HEK293 (cell line): ENCODE measurements at regions not wholly inside any gene's neighbourhood (a gene's known extent, or its start where the extent isn't known, plus 50 kb on each side); places are given as distances from the start of the nearest gene placed in this dataset.

Experiments used
- CTCF ChIA-PET: fragments of 350-600 bp; formaldehyde crosslinking; extraction: SDS; loops from one replicate; lab custom pipeline; 2021; ENCODE audit warnings: antibody characterized with exemption; lab: Yijun Ruan, JAX
- POLR2A ChIA-PET: fragments of 300-600 bp; formaldehyde crosslinking; extraction: SDS; loops from one replicate; lab custom pipeline; 2020; ENCODE audit warnings: antibody characterized with exemption, inconsistent platforms; lab: Yijun Ruan, JAX
- H3K27ac ChIP-seq: fragments of 200-500 bp; sonication (Bioruptor generic); 2 replicates; pipeline ENCODE4 v1.5.1; 2014; ENCODE audit warnings: low read depth, low read length, control low read depth, inconsistent platforms; ENCODE audit errors: extremely low read depth
- H3K36me3 ChIP-seq, 2 experiments: fragments of 200-500 bp in 1 of 2; sonication (Bioruptor generic) in 1 of 2; 1 replicate in 1 of 2; 2 replicates in 1 of 2; pipeline ENCODE4 v1.5.1; 2014 to 2017; ENCODE audit warnings: inconsistent platforms in 2 of 2, low read length in 2 of 2; ENCODE audit not compliant: control insufficient read depth in 2 of 2, insufficient read depth in 1 of 2
- H3K4me1 ChIP-seq: fragments of 200-500 bp; sonication (Bioruptor generic); 2 replicates; pipeline ENCODE4 v1.5.1; 2014; ENCODE audit warnings: mild to moderate bottlenecking, low read length, inconsistent platforms; ENCODE audit not compliant: control insufficient read depth, insufficient read depth
- H3K4me3 ChIP-seq: 2 replicates; pipeline ENCODE4 v1.5.1; 2011; ENCODE audit warnings: low read depth, mild to moderate bottlenecking, control low read depth, low read length, moderate library complexity
- H3K9me3 ChIP-seq: fragments of 200-500 bp; sonication (Bioruptor generic); 2 replicates; pipeline ENCODE4 v1.5.1; 2014; ENCODE audit warnings: low read depth, low read length, inconsistent platforms; ENCODE audit not compliant: control insufficient read depth, insufficient read depth
- HOXD13 ChIP-seq: sonication (generic); formaldehyde crosslinking; IDR thresholded peaks from 2 replicates; pipeline ENCODE4 v1.8.0; 2022; ENCODE audit warnings: missing genetic modification reagents, borderline replicate concordance
- MEIS1 ChIP-seq: sonication (generic); formaldehyde crosslinking; IDR thresholded peaks from 2 replicates; pipeline ENCODE4 v1.8.1; 2022; ENCODE audit warnings: missing genetic modification reagents, mild to moderate bottlenecking, borderline replicate concordance
- SCRT1 ChIP-seq: fragments of 450-650 bp; formaldehyde crosslinking; IDR thresholded peaks from 2 replicates; pipeline ENCODE4 v1.5.1; 2016; ENCODE audit warnings: missing biosample characterization, missing genetic modification characterization, borderline replicate concordance
- TRIM28 ChIP-seq: IDR thresholded peaks from 2 replicates; pipeline ENCODE4 v1.6.1; 2011; ENCODE audit warnings: low read length, control low read depth, borderline replicate concordance
- ZBTB17 ChIP-seq: fragments of 450-650 bp; formaldehyde crosslinking; IDR thresholded peaks from 2 replicates; pipeline ENCODE4 v1.5.1; 2016; ENCODE audit warnings: missing biosample characterization, missing genetic modification characterization
- ZFP3 ChIP-seq: fragments of 450-650 bp; formaldehyde crosslinking; IDR thresholded peaks from 2 replicates; pipeline ENCODE4 v1.5.1; 2016; ENCODE audit warnings: low read depth, missing biosample characterization, missing genetic modification characterization
- ZNF10 ChIP-seq: fragments of 450-650 bp; formaldehyde crosslinking; IDR thresholded peaks from 2 replicates; pipeline ENCODE4 v1.5.1; 2017; ENCODE audit warnings: missing biosample characterization, missing genetic modification characterization
- ZNF184 ChIP-seq: fragments of 450-650 bp; IDR thresholded peaks from 2 replicates; pipeline ENCODE4 v1.5.1; 2018; ENCODE audit warnings: missing biosample characterization, mild to moderate bottlenecking, missing genetic modification characterization
- ZNF335 ChIP-seq: fragments of 450-650 bp; formaldehyde crosslinking; conservative IDR thresholded peaks from 2 replicates; pipeline ENCODE4 v1.5.1; 2016; ENCODE audit warnings: missing biosample characterization, missing genetic modification characterization
- ZNF366 ChIP-seq: fragments of 450-650 bp; formaldehyde crosslinking; conservative IDR thresholded peaks from 2 replicates; pipeline ENCODE4 v1.5.1; 2016; ENCODE audit warnings: missing biosample characterization, missing genetic modification characterization
- ZNF433 ChIP-seq: fragments of 450-650 bp; formaldehyde crosslinking; IDR thresholded peaks from 2 replicates; pipeline ENCODE4 v1.5.1; 2016; ENCODE audit warnings: missing biosample characterization, missing genetic modification characterization, low read depth
- ZNF76 ChIP-seq: fragments of 450-650 bp; formaldehyde crosslinking; IDR thresholded peaks from 2 replicates; pipeline ENCODE4; 2016; ENCODE audit warnings: low read depth, missing biosample characterization, missing genetic modification characterization, borderline replicate concordance
- ZNF837 ChIP-seq: fragments of 450-650 bp; formaldehyde crosslinking; IDR thresholded peaks from 2 replicates; pipeline ENCODE4 v1.5.1; 2016; ENCODE audit warnings: missing biosample characterization, missing genetic modification characterization
- ZSCAN30 ChIP-seq: fragments of 450-650 bp; IDR thresholded peaks from 2 replicates; pipeline ENCODE4 v1.5.1; 2018; ENCODE audit warnings: missing biosample characterization, mild to moderate bottlenecking, missing genetic modification characterization, moderate library complexity
- TF ChIP-seq, protein P1 (sequence below): fragments of 450-650 bp; formaldehyde crosslinking; IDR thresholded peaks from 2 replicates; pipeline ENCODE4 v1.5.1; 2016; ENCODE audit warnings: missing biosample characterization, missing genetic modification characterization
- TF ChIP-seq, protein P2 (sequence below): fragments of 450-650 bp; formaldehyde crosslinking; IDR thresholded peaks from 2 replicates; pipeline ENCODE4 v1.5.1; 2017; ENCODE audit warnings: missing biosample characterization, missing genetic modification characterization
- TF ChIP-seq, protein P3 (sequence below): fragments of 450-650 bp; formaldehyde crosslinking; IDR thresholded peaks from 2 replicates; pipeline ENCODE4 v1.5.1; 2017; ENCODE audit warnings: missing biosample characterization, missing genetic modification characterization
- TF ChIP-seq, protein P4 (sequence below): fragments of 450-650 bp; formaldehyde crosslinking; IDR thresholded peaks from 2 replicates; pipeline ENCODE4 v1.5.1; 2016; ENCODE audit warnings: missing biosample characterization, missing genetic modification characterization
- TF ChIP-seq, protein P5 (sequence below): fragments of 450-650 bp; formaldehyde crosslinking; IDR thresholded peaks from 2 replicates; pipeline ENCODE4 v1.5.1; 2016; ENCODE audit warnings: missing biosample characterization, missing genetic modification characterization
- TF ChIP-seq, protein P6 (sequence below): fragments of 450-650 bp; formaldehyde crosslinking; IDR thresholded peaks from 2 replicates; pipeline ENCODE4 v1.5.1; 2016; ENCODE audit warnings: missing biosample characterization, missing genetic modification characterization

DNA sequence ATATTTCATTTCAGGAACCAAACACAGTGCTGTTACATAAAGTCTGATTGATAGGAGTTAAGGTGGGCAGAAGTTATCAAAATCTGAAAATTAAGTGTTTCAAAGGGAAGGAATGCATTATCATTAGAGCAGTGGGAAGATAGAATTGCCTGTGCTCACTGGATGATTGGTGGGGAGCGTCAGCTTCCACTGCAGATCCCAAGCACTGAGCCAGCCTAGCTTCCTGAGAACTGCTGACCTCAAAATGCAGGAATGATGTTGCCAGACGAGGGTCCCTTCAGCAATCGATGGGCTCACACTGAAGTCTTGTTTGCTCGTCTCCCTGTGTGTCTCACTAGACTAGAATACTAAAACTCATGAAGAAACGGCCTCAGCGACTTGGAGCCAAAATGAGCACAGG, 110.0 kb upstream of the PHACTR1 start:
- Histone ChIP-seq H3K4me3 (no peak overlapping the region), H3K4me1 (peaks cover 14% of the 10 kb centered on the region), H3K9me3 (no peaks in the 10 kb centered on the region)
- no peak for TF ChIP-seq ZNF837 (tag by site-specific recombination)
- TF ChIP-seq, all 188 proteins: peak for 0
- ChIA-PET CTCF (interaction anchor here (0.5 to 6.9 kb wide), 29 partner anchors 9 to 1502 kb away, joined by 3 to 82 read pairs (median 4); partner anchors contain the start of gene EDN1), POLR2A (interaction anchor here (0.9 kb wide), 1 partner anchor 316 kb away, joined by 3 read pairs; the partner anchor contains the start of gene EDN1)
- Histone ChIP-seq H3K27ac (no peak overlapping the region), H3K36me3 (no peaks in the 10 kb centered on the region)

DNA sequence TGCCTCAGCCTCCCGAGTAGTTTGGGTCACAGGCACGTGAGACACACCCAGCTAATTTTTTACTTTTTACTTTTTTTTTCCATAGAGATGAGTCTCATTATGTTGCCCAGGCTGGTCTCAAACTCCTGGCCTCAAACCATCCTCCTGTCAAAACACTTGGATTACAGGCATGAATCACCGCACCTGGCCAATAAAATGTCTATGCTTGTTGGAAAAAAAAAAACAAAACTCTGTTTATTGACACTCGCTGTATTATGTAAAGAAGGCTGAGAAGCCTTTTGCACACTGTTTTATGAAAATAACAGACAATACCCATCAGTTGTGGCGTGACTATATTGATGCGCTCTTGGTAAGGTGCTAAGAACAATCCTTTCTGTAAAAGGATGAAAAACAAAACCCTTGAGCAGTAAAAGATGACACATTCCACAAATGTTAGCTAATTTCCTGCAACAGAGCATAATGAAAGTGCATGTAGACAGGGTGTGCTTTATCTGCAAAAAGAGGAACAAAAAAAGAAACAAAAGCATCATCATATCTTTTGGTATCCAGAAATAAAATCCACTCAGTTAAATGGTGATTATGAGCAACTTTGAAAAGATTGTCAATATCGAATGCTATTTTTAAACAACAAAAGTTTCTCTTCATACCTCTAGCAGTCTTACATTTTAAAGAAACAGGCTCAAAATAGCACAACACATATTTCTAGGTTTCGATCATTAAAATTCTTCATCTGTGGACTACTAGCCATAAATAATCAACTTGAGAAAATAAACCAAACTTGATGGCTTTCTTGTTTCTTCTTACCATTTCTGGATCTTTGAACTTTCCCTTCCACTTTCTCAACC, 108.3 kb upstream of the PHACTR1 start:
- ChIA-PET CTCF (interaction anchor here (0.7 to 6.9 kb wide), 15 partner anchors 10 to 1026 kb away, joined by 3 to 82 read pairs (median 4); partner anchors contain the start of gene EDN1), POLR2A (interaction anchor here (0.8 to 1.0 kb wide), 2 partner anchors 318 to 594 kb away, joined by 3 to 5 read pairs; partner anchors contain the start of gene EDN1)
- Histone ChIP-seq H3K36me3 (no peaks in the 10 kb centered on the region), H3K9me3 (no peaks in the 10 kb centered on the region), H3K27ac (no peak overlapping the region), H3K4me1 (peaks cover 5% of the 10 kb centered on the region), H3K4me3 (no peak overlapping the region)
- TF ChIP-seq ZNF366 (tag by site-specific recombination) = 0 out of 2 replicates have a peak, but pooled peaks have one; percentile 19
- TF ChIP-seq ZNF76 (tag by site-specific recombination) = no peak
- no peak for TF ChIP-seq ZSCAN30 (tag by site-specific recombination)
- TF ChIP-seq, protein P1, sequence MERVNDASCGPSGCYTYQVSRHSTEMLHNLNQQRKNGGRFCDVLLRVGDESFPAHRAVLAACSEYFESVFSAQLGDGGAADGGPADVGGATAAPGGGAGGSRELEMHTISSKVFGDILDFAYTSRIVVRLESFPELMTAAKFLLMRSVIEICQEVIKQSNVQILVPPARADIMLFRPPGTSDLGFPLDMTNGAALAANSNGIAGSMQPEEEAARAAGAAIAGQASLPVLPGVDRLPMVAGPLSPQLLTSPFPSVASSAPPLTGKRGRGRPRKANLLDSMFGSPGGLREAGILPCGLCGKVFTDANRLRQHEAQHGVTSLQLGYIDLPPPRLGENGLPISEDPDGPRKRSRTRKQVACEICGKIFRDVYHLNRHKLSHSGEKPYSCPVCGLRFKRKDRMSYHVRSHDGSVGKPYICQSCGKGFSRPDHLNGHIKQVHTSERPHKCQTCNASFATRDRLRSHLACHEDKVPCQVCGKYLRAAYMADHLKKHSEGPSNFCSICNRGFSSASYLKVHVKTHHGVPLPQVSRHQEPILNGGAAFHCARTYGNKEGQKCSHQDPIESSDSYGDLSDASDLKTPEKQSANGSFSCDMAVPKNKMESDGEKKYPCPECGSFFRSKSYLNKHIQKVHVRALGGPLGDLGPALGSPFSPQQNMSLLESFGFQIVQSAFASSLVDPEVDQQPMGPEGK (tag by site-specific recombination) = no peak
- no peak for TF ChIP-seq ZNF433 (tag by site-specific recombination)
- 0 out of 2 replicates have a peak, but pooled peaks have one; percentile 28 for TF ChIP-seq ZNF335 (tag by site-specific recombination)
- TF ChIP-seq TRIM28 = no peak
- no peak for TF ChIP-seq ZNF10
- TF ChIP-seq ZNF184 (tag by site-specific recombination) = no peak
- TF ChIP-seq, protein P2, sequence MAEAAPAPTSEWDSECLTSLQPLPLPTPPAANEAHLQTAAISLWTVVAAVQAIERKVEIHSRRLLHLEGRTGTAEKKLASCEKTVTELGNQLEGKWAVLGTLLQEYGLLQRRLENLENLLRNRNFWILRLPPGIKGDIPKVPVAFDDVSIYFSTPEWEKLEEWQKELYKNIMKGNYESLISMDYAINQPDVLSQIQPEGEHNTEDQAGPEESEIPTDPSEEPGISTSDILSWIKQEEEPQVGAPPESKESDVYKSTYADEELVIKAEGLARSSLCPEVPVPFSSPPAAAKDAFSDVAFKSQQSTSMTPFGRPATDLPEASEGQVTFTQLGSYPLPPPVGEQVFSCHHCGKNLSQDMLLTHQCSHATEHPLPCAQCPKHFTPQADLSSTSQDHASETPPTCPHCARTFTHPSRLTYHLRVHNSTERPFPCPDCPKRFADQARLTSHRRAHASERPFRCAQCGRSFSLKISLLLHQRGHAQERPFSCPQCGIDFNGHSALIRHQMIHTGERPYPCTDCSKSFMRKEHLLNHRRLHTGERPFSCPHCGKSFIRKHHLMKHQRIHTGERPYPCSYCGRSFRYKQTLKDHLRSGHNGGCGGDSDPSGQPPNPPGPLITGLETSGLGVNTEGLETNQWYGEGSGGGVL (tag by site-specific recombination) = no peak
- no peak for TF ChIP-seq ZBTB17
- TF ChIP-seq, protein P3, sequence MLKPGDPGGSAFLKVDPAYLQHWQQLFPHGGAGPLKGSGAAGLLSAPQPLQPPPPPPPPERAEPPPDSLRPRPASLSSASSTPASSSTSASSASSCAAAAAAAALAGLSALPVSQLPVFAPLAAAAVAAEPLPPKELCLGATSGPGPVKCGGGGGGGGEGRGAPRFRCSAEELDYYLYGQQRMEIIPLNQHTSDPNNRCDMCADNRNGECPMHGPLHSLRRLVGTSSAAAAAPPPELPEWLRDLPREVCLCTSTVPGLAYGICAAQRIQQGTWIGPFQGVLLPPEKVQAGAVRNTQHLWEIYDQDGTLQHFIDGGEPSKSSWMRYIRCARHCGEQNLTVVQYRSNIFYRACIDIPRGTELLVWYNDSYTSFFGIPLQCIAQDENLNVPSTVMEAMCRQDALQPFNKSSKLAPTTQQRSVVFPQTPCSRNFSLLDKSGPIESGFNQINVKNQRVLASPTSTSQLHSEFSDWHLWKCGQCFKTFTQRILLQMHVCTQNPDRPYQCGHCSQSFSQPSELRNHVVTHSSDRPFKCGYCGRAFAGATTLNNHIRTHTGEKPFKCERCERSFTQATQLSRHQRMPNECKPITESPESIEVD (tag by site-specific recombination) = peak; percentile 49; the same call in 1 of the 2 replicates
- TF ChIP-seq, protein P4, sequence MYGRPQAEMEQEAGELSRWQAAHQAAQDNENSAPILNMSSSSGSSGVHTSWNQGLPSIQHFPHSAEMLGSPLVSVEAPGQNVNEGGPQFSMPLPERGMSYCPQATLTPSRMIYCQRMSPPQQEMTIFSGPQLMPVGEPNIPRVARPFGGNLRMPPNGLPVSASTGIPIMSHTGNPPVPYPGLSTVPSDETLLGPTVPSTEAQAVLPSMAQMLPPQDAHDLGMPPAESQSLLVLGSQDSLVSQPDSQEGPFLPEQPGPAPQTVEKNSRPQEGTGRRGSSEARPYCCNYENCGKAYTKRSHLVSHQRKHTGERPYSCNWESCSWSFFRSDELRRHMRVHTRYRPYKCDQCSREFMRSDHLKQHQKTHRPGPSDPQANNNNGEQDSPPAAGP (tag by site-specific recombination) = no peak
- TF ChIP-seq MEIS1 (CRISPR knock-in tag) = 0 out of 2 replicates have a peak, but pooled peaks have one; percentile 40
- TF ChIP-seq, protein P5, sequence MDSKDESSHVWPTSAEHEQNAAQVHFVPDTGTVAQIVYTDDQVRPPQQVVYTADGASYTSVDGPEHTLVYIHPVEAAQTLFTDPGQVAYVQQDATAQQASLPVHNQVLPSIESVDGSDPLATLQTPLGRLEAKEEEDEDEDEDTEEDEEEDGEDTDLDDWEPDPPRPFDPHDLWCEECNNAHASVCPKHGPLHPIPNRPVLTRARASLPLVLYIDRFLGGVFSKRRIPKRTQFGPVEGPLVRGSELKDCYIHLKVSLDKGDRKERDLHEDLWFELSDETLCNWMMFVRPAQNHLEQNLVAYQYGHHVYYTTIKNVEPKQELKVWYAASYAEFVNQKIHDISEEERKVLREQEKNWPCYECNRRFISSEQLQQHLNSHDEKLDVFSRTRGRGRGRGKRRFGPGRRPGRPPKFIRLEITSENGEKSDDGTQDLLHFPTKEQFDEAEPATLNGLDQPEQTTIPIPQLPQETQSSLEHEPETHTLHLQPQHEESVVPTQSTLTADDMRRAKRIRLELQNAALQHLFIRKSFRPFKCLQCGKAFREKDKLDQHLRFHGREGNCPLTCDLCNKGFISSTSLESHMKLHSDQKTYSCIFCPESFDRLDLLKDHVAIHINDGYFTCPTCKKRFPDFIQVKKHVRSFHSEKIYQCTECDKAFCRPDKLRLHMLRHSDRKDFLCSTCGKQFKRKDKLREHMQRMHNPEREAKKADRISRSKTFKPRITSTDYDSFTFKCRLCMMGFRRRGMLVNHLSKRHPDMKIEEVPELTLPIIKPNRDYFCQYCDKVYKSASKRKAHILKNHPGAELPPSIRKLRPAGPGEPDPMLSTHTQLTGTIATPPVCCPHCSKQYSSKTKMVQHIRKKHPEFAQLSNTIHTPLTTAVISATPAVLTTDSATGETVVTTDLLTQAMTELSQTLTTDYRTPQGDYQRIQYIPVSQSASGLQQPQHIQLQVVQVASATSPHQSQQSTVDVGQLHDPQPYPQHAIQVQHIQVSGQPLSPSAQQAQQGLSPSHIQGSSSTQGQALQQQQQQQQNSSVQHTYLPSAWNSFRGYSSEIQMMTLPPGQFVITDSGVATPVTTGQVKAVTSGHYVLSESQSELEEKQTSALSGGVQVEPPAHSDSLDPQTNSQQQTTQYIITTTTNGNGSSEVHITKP (tag by site-specific recombination) = peak; percentile 41
- TF ChIP-seq, protein P6, sequence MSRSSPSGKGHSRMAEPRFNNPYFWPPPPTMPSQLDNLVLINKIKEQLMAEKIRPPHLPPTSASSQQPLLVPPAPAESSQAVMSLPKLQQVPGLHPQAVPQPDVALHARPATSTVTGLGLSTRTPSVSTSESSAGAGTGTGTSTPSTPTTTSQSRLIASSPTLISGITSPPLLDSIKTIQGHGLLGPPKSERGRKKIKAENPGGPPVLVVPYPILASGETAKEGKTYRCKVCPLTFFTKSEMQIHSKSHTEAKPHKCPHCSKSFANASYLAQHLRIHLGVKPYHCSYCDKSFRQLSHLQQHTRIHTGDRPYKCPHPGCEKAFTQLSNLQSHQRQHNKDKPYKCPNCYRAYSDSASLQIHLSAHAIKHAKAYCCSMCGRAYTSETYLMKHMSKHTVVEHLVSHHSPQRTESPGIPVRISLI (tag by site-specific recombination) = peak; percentile 53; the same call in 1 of the 2 replicates
- TF ChIP-seq SCRT1 (tag by site-specific recombination) = no peak
- TF ChIP-seq ZFP3 (tag by site-specific recombination) = no peak
- TF ChIP-seq HOXD13 (CRISPR knock-in tag) = 0 out of 2 replicates have a peak, but pooled peaks have one; percentile 64
